Activated T-helper 17 cell treated with anti-CD3 and anti-CD28 coated beads, Interleukin-2, amount 50 U/mL, for 72 hours (primary cell): ENCODE measurements at regions not wholly inside any gene's neighbourhood (a gene's known extent, or its start where the extent isn't known, plus 50 kb on each side); places are given as distances from the start of the nearest gene placed in this dataset.

Experiments used
- ATAC-seq: fragments of 150-1000 bp; cut with Tn5 transposase; replicated peaks from 2 replicates; pipeline ENCODE4 v1.10.0; 2021; ENCODE audit warnings: mild to moderate bottlenecking, moderate library complexity
- H3K27ac Mint-ChIP-seq: one replicate; pipeline ENCODE4 v1.8.0; 2022; ENCODE audit warnings: mixed read lengths
- H3K27me3 Mint-ChIP-seq: one replicate; pipeline ENCODE4 v1.8.0; 2022; ENCODE audit warnings: mixed read lengths
- H3K36me3 Mint-ChIP-seq: one replicate; pipeline ENCODE4 v1.8.0; 2022; ENCODE audit warnings: low read depth, mild to moderate bottlenecking, mixed read lengths
- H3K4me1 Mint-ChIP-seq: one replicate; pipeline ENCODE4 v1.8.0; 2022; ENCODE audit warnings: mixed read lengths
- H3K4me3 Mint-ChIP-seq: one replicate; pipeline ENCODE4 v1.8.0; 2022; ENCODE audit warnings: mild to moderate bottlenecking, mixed read lengths
- H3K9me3 Mint-ChIP-seq: one replicate; pipeline ENCODE4 v1.8.0; 2022; ENCODE audit warnings: mixed read lengths

GRCh38 chr7:67843001-67843565, 846.5 kb downstream of the TYW1 start:
- Mint-ChIP-seq H3K36me3 (no peaks in the 10 kb centered on the region), H3K4me3 (no peak overlapping the region), H3K4me1 (no peaks in the 10 kb centered on the region), H3K27ac (no peak overlapping the region), H3K27me3 (no peaks in the 10 kb centered on the region), H3K9me3 (peaks cover 12% of the 10 kb centered on the region)
- ATAC-seq: no peak

- Mint-ChIP-seq H3K4me3 (no peak overlapping the region), H3K27me3 (no peaks in the 10 kb centered on the region), H3K4me1 (no peaks in the 10 kb centered on the region), H3K27ac (no peak overlapping the region), H3K36me3 (no peaks in the 10 kb centered on the region), H3K9me3 (peaks cover 12% of the 10 kb centered on the region)
- ATAC-seq: no peak
Measured at GRCh38 chr7:67843615-67844014, 847.0 kb downstream of the TYW1 start.

- no peaks in the 10 kb centered on the region for H3K27me3 Mint-ChIP-seq
Measured at GRCh38 chr7:67847092-67847787, 850.6 kb downstream of the TYW1 start.

GRCh38 chr7:67854221-67855178, 857.9 kb downstream of the TYW1 start:
- Mint-ChIP-seq H3K27ac (no peak overlapping the region), H3K9me3 (peaks cover 8% of the 10 kb centered on the region), H3K36me3 (no peaks in the 10 kb centered on the region), H3K4me1 (no peaks in the 10 kb centered on the region), H3K4me3 (no peak overlapping the region), H3K27me3 (no peaks in the 10 kb centered on the region)
- no peak for ATAC-seq

More at GRCh38 chr7:67847092-67847787, 850.6 kb downstream of the TYW1 start:
- Mint-ChIP-seq H3K36me3 (no peaks in the 10 kb centered on the region), H3K4me1 (no peaks in the 10 kb centered on the region), H3K9me3 (peaks cover 9% of the 10 kb centered on the region), H3K4me3 (no peak overlapping the region), H3K27ac (no peak overlapping the region)
- ATAC-seq: no peak

- Mint-ChIP-seq H3K4me3 (no peak overlapping the region), H3K27me3 (no peaks in the 10 kb centered on the region), H3K9me3 (peaks cover 11% of the 10 kb centered on the region), H3K27ac (no peak overlapping the region), H3K36me3 (no peaks in the 10 kb centered on the region), H3K4me1 (no peaks in the 10 kb centered on the region)
- ATAC-seq: no peak
Measured at GRCh38 chr7:67855322-67855721, 858.7 kb downstream of the TYW1 start.

GRCh38 chr7:67856046-67856445, 859.4 kb downstream of the TYW1 start:
- Mint-ChIP-seq H3K9me3 (peaks cover 15% of the 10 kb centered on the region), H3K36me3 (no peaks in the 10 kb centered on the region), H3K27me3 (no peaks in the 10 kb centered on the region), H3K4me1 (no peaks in the 10 kb centered on the region), H3K4me3 (no peak overlapping the region), H3K27ac (no peak overlapping the region)
- ATAC-seq: no peak

- no peak overlapping the region for H3K27ac Mint-ChIP-seq
- H3K9me3 Mint-ChIP-seq: peaks cover 22% of the 10 kb centered on the region
- no peaks in the 10 kb centered on the region for H3K27me3 Mint-ChIP-seq
- no peak for ATAC-seq
- H3K4me1 Mint-ChIP-seq: no peaks in the 10 kb centered on the region
- H3K4me3 Mint-ChIP-seq: no peak overlapping the region
- H3K36me3 Mint-ChIP-seq: no peaks in the 10 kb centered on the region
Measured at GRCh38 chr7:67857698-67858097, 861.1 kb downstream of the TYW1 start.

GRCh38 chr7:67858931-67859330, 862.3 kb downstream of the TYW1 start:
- Mint-ChIP-seq H3K4me3 (no peak overlapping the region), H3K4me1 (no peaks in the 10 kb centered on the region), H3K27me3 (no peaks in the 10 kb centered on the region), H3K27ac (no peak overlapping the region), H3K36me3 (no peaks in the 10 kb centered on the region), H3K9me3 (peaks cover 17% of the 10 kb centered on the region)
- no peak for ATAC-seq

GRCh38 chr7:67863911-67864310, 867.3 kb downstream of the TYW1 start:
- H3K4me3 Mint-ChIP-seq: no peak overlapping the region
- no peaks in the 10 kb centered on the region for H3K27me3 Mint-ChIP-seq
- no peak overlapping the region for H3K27ac Mint-ChIP-seq
- no peaks in the 10 kb centered on the region for H3K36me3 Mint-ChIP-seq
- peaks cover 21% of the 10 kb centered on the region for H3K9me3 Mint-ChIP-seq
- no peak for ATAC-seq
- no peaks in the 10 kb centered on the region for H3K4me1 Mint-ChIP-seq

GRCh38 chr7:67866054-67866453, 869.4 kb downstream of the TYW1 start:
- Mint-ChIP-seq H3K9me3 (peaks cover 21% of the 10 kb centered on the region), H3K4me1 (no peaks in the 10 kb centered on the region), H3K36me3 (no peaks in the 10 kb centered on the region), H3K4me3 (no peak overlapping the region), H3K27me3 (no peaks in the 10 kb centered on the region), H3K27ac (no peak overlapping the region)
- ATAC-seq: no peak

- Mint-ChIP-seq H3K36me3 (no peaks in the 10 kb centered on the region), H3K4me3 (no peak overlapping the region), H3K9me3 (peaks cover 19% of the 10 kb centered on the region), H3K4me1 (no peaks in the 10 kb centered on the region), H3K27ac (no peak overlapping the region), H3K27me3 (no peaks in the 10 kb centered on the region)
- ATAC-seq: no peak
Measured at GRCh38 chr7:67866812-67867211, 870.2 kb downstream of the TYW1 start.

- H3K4me1 Mint-ChIP-seq: no peaks in the 10 kb centered on the region
- no peak for ATAC-seq
- H3K4me3 Mint-ChIP-seq: no peak overlapping the region
- H3K27me3 Mint-ChIP-seq: no peaks in the 10 kb centered on the region
- H3K9me3 Mint-ChIP-seq: peaks cover 18% of the 10 kb centered on the region
- H3K27ac Mint-ChIP-seq: no peak overlapping the region
- H3K36me3 Mint-ChIP-seq: no peaks in the 10 kb centered on the region
Measured at GRCh38 chr7:67870396-67870795, 873.8 kb downstream of the TYW1 start.

- Mint-ChIP-seq H3K36me3 (no peaks in the 10 kb centered on the region), H3K4me1 (no peaks in the 10 kb centered on the region), H3K4me3 (no peak overlapping the region), H3K27ac (no peak overlapping the region), H3K9me3 (peaks cover 23% of the 10 kb centered on the region), H3K27me3 (no peaks in the 10 kb centered on the region)
- no peak for ATAC-seq
Measured at GRCh38 chr7:67875558-67875957, 878.9 kb downstream of the TYW1 start.

GRCh38 chr7:67878808-67879207, 882.2 kb downstream of the TYW1 start:
- Mint-ChIP-seq H3K9me3 (peaks cover 18% of the 10 kb centered on the region), H3K27me3 (no peaks in the 10 kb centered on the region), H3K4me1 (no peaks in the 10 kb centered on the region), H3K27ac (no peak overlapping the region), H3K4me3 (no peak overlapping the region), H3K36me3 (no peaks in the 10 kb centered on the region)
- ATAC-seq: no peak

GRCh38 chr7:67882843-67883242, 886.2 kb downstream of the TYW1 start:
- Mint-ChIP-seq H3K4me1 (no peaks in the 10 kb centered on the region), H3K27me3 (no peaks in the 10 kb centered on the region), H3K36me3 (no peaks in the 10 kb centered on the region), H3K4me3 (no peak overlapping the region), H3K27ac (no peak overlapping the region), H3K9me3 (peaks cover 23% of the 10 kb centered on the region)
- ATAC-seq: no peak
